Embryonic facial prominence (tissue), 1 donor: ENCODE measurements at regions not wholly inside any gene's neighbourhood (a gene's known extent, or its start where the extent isn't known, plus 50 kb on each side); places are given as distances from the start of the nearest gene placed in this dataset.

Experiments used
- DNase-seq: peaks from one replicate; pipeline ENCODE4 v3.0.0-alpha.2; 2016; ENCODE audit errors: extremely low spot score

- no peak for DNase-seq
These were observed 573.9 kb upstream of the CADM1 start for GRCh38 chr11:116078101-116078591.

- no peak for DNase-seq
These were observed 572.9 kb upstream of the CADM1 start for GRCh38 chr11:116077092-116077491.

GRCh38 chr11:116073854-116074837 is 569.9 kb upstream of the CADM1 start:
- no peak for DNase-seq

GRCh38 chr11:116072601-116073410 is 568.6 kb upstream of the CADM1 start:
- no peak for DNase-seq

GRCh38 chr11:116072133-116072532 is 567.9 kb upstream of the CADM1 start:
- DNase-seq, result no peak

- no peak for DNase-seq
These were observed 567.0 kb upstream of the CADM1 start for GRCh38 chr11:116071241-116071640.

GRCh38 chr11:116070520-116070919 is 566.3 kb upstream of the CADM1 start:
- DNase-seq, result no peak

- DNase-seq, result no peak
These were observed 562.6 kb upstream of the CADM1 start for GRCh38 chr11:116066777-116067176.

GRCh38 chr11:116065986-116066385 is 561.8 kb upstream of the CADM1 start:
- DNase-seq, result no peak

- no peak for DNase-seq
These were observed 561.1 kb upstream of the CADM1 start for GRCh38 chr11:116065191-116065895.

GRCh38 chr11:116062490-116063171 is 558.4 kb upstream of the CADM1 start:
- DNase-seq, result no peak

- no peak for DNase-seq
These were observed 557.9 kb upstream of the CADM1 start for GRCh38 chr11:116062129-116062489.

- DNase-seq, result no peak
These were observed 557.1 kb upstream of the CADM1 start for GRCh38 chr11:116061322-116061721.

GRCh38 chr11:116059919-116060318 is 555.7 kb upstream of the CADM1 start:
- no peak for DNase-seq

GRCh38 chr11:116057000-116057399 is 552.8 kb upstream of the CADM1 start:
- DNase-seq, result no peak

GRCh38 chr11:116055064-116055463 is 550.8 kb upstream of the CADM1 start:
- DNase-seq, result no peak

GRCh38 chr11:116053548-116053919 is 549.3 kb upstream of the CADM1 start:
- DNase-seq, result no peak

GRCh38 chr11:116052603-116053547 is 548.7 kb upstream of the CADM1 start:
- DNase-seq, result no peak

- DNase-seq, result no peak
These were observed 547.3 kb upstream of the CADM1 start for GRCh38 chr11:116051494-116051893.

GRCh38 chr11:116049383-116049782 is 545.2 kb upstream of the CADM1 start:
- DNase-seq, result no peak
